PFSK-1 (cell line): ENCODE measurements at regions not wholly inside any gene's neighbourhood (a gene's known extent, or its start where the extent isn't known, plus 50 kb on each side); places are given as distances from the start of the nearest gene placed in this dataset.

Experiments
- FOXP2 ChIP-seq: optimal IDR thresholded peaks from 2 replicates; pipeline ENCODE3; 2011; ENCODE audit warnings: borderline replicate concordance, control low read depth, inconsistent platforms; ENCODE audit not compliant: insufficient read depth; ENCODE audit errors: extremely low read length, extremely low read depth
- POLR2AphosphoS5 ChIP-seq: IDR thresholded peaks from 2 replicates; pipeline ENCODE4 v1.6.1; 2012; ENCODE audit warnings: low read depth, mild to moderate bottlenecking, control low read depth, low read length, moderate library complexity
- REST ChIP-seq, 2 experiments: IDR thresholded peaks; 2 replicates each; pipeline versions ENCODE4 v1.6.1 to v1.8.0; 2011 to 2012; ENCODE audit warnings: low read depth in 2 of 2, low read length in 2 of 2, control low read depth in 1 of 2, inconsistent platforms in 1 of 2, mild to moderate bottlenecking in 1 of 2, moderate library complexity in 1 of 2; ENCODE audit not compliant: insufficient read depth in 1 of 2
- SIN3A ChIP-seq: IDR thresholded peaks from 2 replicates; pipeline ENCODE4 v1.6.1; 2012; ENCODE audit warnings: mild to moderate bottlenecking, low read length, moderate library complexity, borderline replicate concordance; ENCODE audit not compliant: insufficient read depth
- TAF1 ChIP-seq: IDR thresholded peaks from 2 replicates; pipeline ENCODE4 v1.6.1; 2012; ENCODE audit warnings: low read length, control low read depth, borderline replicate concordance; ENCODE audit not compliant: insufficient read depth

- no peak for TF ChIP-seq REST (IDR thresholded peaks at IDR 0.05; ENCODE audit: insufficient read depth in 1 of 2, low read depth in 2 of 2, low read length in 2 of 2)
- no peak for TF ChIP-seq POLR2AphosphoS5
- no peak for TF ChIP-seq SIN3A
- TF ChIP-seq TAF1 = no peak
- TF ChIP-seq FOXP2 = no peak
Measured at GRCh38 chrY:14301552-14301951, 222.8 kb upstream of the NLGN4Y start.
